B cell (primary cell): ENCODE measurements at regions not wholly inside any gene's neighbourhood (a gene's known extent, or its start where the extent isn't known, plus 50 kb on each side); places are given as distances from the start of the nearest gene placed in this dataset.

ENCODE experiments used
- CTCF ChIP-seq: fragments of 200-600 bp; IDR thresholded peaks from one replicate; pipeline ENCODE4 v1.8.0; 2022; ENCODE audit warnings: antibody characterized with exemption, mild to moderate bottlenecking
- EZH2 ChIP-seq: IDR thresholded peaks from 2 replicates; pipeline ENCODE4 v1.6.1; 2012; ENCODE audit warnings: borderline replicate concordance, low read depth, mild to moderate bottlenecking, moderate library complexity, low read length; ENCODE audit not compliant: insufficient read depth, poor library complexity, severe bottlenecking

DNA sequence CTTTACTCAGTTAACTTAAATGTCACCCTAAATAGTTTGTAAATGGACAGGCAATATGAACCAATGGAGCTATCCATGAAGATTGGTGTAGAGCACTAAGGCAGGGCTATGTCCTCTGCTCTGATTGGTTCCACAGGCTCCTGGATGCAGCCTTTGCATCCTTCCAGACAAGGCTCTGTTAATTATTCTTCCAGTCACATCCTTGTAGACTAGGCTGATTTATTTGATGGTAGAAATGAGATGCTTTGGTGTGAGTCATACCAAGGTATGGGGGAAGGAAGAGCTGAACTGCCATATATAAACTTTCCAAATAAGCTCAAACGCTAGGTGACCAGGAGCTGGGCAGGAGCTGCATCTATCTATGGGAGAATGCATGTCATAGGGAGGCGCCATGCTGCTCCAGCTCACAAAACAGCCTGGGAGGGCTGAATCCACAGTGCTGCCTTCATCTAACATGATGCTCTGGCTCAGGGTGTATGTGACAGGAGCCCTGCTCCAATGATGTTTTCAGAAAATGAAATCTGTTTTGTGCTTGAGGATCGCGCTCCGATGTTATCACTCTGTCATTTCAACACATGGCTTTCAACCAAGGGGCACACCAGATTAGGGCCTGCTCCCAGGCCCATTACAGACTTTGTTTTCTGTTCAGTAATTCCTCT, 818.0 kb upstream of the ZNF608 start:
- TF ChIP-seq CTCF (no peak), EZH2 (no peak)
